Thyroid gland (tissue), 4 donors: ENCODE measurements at regions not wholly inside any gene's neighbourhood (a gene's known extent, or its start where the extent isn't known, plus 50 kb on each side); places are given as distances from the start of the nearest gene placed in this dataset.

Experiments
- CTCF ChIP-seq, 6 experiments: fragments of 200-600 bp in 3 of 6; fragments of 450-650 bp in 3 of 6; sonication (generic) in 3 of 6; IDR thresholded peaks; one replicate each; pipeline ENCODE4 v1.5.1; 2016 to 2019; ENCODE audit warnings: antibody characterized with exemption in 6 of 6, mild to moderate bottlenecking in 2 of 6, inconsistent platforms in 1 of 6, moderate library complexity in 1 of 6
- POLR2A ChIP-seq, 2 donors: fragments of 450-650 bp; IDR thresholded peaks; one replicate each; pipeline ENCODE4 v1.6.1; 2017; ENCODE audit warnings: antibody characterized with exemption in 2 of 2, mild to moderate bottlenecking in 2 of 2, moderate library complexity in 1 of 2

- no peak for TF ChIP-seq POLR2A (IDR thresholded peaks at IDR 0.05)
- no peak for TF ChIP-seq CTCF (IDR thresholded peaks at IDR 0.05)
Observed at GRCh38 chr6:40950986-40951698, 87.9 kb downstream of the UNC5CL start.
